ENCODE measurements at regions not wholly inside any gene's neighbourhood (a gene's known extent, or its start where the extent isn't known, plus 50 kb on each side); places are given as distances from the start of the nearest gene placed in this dataset.

- 27% methylated on average over 4 of the region's 4 CpGs for WGBS (ENCODE audit: low lambda C conversion rate)
- FAIRE-seq, result no peak
Measured at GRCh38 chr5:17925276-17925675, 291.0 kb downstream of the TAF11L14 start.

More at GRCh38 chr5:17925276-17925675, 291.0 kb downstream of the TAF11L14 start:
- Histone ChIP-seq H3K4me3 (replicated peaks in 1 of 3; ENCODE audit: insufficient read depth in 1 of 3, low read depth in 2 of 3, low read length in 3 of 3) (no peak overlapping the region), H3K4me2 (ENCODE audit: low read depth, low read length) (no peak overlapping the region), H3K9ac (ENCODE audit: insufficient read depth, low read depth, low read length) (no peak overlapping the region), H3K9me3 (ENCODE audit: low read length) (peaks cover 78% of the 10 kb centered on the region), H3K27me3 (ENCODE audit: control insufficient read depth in 1 of 2, insufficient read depth in 2 of 2, low read length in 2 of 2) (no peaks in the 10 kb centered on the region), H2AFZ (ENCODE audit: low read length) (no peak overlapping the region), H3K79me2 (ENCODE audit: insufficient read depth, low read length) (no peaks in the 10 kb centered on the region), H3K36me3 (replicated peaks in 1 of 2; ENCODE audit: control insufficient read depth in 1 of 2, insufficient read depth in 2 of 2, low read length in 2 of 2) (no peaks in the 10 kb centered on the region), H3K4me1 (ENCODE audit: insufficient read depth, low read length) (no peaks in the 10 kb centered on the region), H4K20me1 (ENCODE audit: insufficient read depth, low read length) (no peaks in the 10 kb centered on the region), H3K27ac (ENCODE audit: extremely low read length, insufficient read depth, low read length) (no peak overlapping the region)
- TF ChIP-seq MLXIP (CRISPR knock-in tag; IDR thresholded peaks at IDR 0.05; ENCODE audit: borderline replicate concordance) (no peak), ZNF576 (CRISPR knock-in tag; IDR thresholded peaks at IDR 0.05) (no peak), ZNF572 (CRISPR knock-in tag; IDR thresholded peaks at IDR 0.05) (no peak), CERS6 (CRISPR knock-in tag; IDR thresholded peaks at IDR 0.05) (no peak), GATA4 (IDR thresholded peaks at IDR 0.05; ENCODE audit: borderline replicate concordance, low read depth) (no peak), ZNF20 (CRISPR knock-in tag; IDR thresholded peaks at IDR 0.05) (no peak), MBD4 (IDR thresholded peaks at IDR 0.05; ENCODE audit: borderline replicate concordance, low read length) (no peak), PHF5A (CRISPR knock-in tag; IDR thresholded peaks at IDR 0.05; ENCODE audit: low read depth, unreplicated experiment) (no peak), ZNF589 (CRISPR knock-in tag; conservative IDR thresholded peaks at IDR 0.05) (no peak), NPAS2 (CRISPR knock-in tag; IDR thresholded peaks at IDR 0.05; ENCODE audit: borderline replicate concordance) (no peak), KMT2A (CRISPR knock-in tag; IDR thresholded peaks at IDR 0.05) (no peak), ZNF207 (IDR thresholded peaks at IDR 0.05; ENCODE audit: borderline replicate concordance) (no peak)
- DNase-seq (ENCODE audit: low spot score) (no peak), ATAC-seq (no peak)
- ChIA-PET POLR2A (no interaction called here), CTCF (ENCODE audit: low intra/inter-chr PET ratio, low total read pairs) (no interaction called here)
- no TSS peak for BruUV-seq (replicated peaks)
- in situ Hi-C loops (cut with HindIII; ENCODE audit: extremely low pct_ligation_motif_present, low pct_unique_long_range_greater_than_20kb), result no loop called here
- intact Hi-C loops (cut with micrococcal nuclease; ENCODE audit: unreplicated experiment), result no loop called here

Measured in HepG2 (cell line).